Glomerular endothelial cell (primary cell): ENCODE measurements at regions not wholly inside any gene's neighbourhood (a gene's known extent, or its start where the extent isn't known, plus 50 kb on each side); places are given as distances from the start of the nearest gene placed in this dataset.

Experiments used
- DNase-seq: peaks from one replicate; pipeline ENCODE4 v3.0.0-alpha.2; 2011; ENCODE audit warnings: low read depth, low spot score; ENCODE audit errors: extremely low read depth

DNA sequence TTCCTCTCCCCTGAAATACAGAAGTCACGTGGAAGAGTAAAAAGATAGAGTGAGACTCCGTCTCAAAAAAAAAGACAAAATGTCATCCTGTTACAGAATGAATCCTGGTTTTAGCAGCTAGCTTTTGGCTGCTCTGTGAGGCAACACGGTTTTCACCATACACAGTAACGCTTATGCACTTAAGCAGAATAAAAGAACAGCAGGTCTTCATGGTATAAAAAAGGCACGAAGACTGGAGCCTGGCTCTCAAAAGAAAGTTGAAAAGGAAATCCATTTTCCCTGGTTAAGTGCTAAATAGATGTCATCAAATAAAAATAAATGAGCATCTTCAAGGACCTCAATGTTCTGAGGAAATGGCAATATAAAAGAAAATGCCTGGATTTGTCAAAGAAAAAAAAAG, 444.1 kb downstream of the IPO8 start:
- no peak for DNase-seq

DNA sequence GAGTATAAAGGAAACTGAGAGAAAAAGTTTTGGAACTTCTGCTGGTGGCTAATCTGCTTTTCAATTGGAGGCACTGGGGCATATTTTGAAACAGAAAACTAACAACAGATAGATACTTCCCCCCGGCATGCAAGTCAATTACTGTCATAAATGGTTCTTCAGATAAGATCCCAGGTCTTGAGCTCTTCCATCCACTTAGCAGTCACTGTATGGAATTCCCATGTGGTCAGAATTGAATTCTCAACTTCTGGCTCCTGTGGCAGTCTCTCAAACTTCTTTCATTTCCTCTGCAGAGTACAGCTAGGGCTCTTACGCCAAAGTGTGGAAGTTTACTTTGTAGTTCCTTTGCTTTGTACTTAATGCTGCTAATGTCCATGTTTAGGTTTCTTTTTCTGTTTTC, 452.2 kb downstream of the IPO8 start:
- no peak for DNase-seq

DNA sequence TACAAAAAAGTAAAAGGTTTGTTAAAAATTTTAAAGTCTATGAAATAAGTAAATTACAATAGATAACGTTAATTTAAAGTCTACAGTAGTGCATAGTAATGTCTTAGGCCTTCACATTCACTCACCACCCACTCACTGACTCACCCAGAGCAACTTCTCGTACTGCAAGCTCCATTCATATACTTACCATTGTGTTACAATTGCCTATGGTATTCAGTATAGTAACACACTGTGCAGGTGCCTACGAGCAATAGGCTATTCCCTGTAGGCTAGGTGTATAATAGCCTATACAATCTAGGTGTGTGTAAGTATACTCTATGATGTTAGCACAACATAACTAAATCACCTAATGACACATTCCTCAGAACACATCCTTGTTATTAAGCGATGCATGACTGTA, 435.3 kb upstream of the TMTC1 start:
- no peak for DNase-seq

DNA sequence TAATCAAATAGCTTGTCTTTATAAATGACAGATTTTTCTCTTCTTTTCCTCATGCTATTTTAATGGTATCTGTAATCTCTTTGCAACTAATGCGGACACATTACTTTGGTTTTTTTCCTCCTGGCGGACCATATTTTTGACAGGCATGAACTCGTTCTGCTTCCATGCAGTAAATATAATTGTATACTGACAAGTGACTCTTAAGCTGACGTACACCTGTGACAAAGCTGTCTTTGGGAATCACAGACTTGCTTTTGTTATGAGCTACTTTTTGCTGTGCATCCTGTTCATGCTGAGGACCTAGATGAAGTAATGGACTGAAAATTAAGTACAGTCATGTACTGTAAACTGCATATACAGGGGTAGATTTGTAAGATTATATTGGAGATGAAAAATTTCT, 434.3 kb upstream of the TMTC1 start:
- DNase-seq = no peak

DNA sequence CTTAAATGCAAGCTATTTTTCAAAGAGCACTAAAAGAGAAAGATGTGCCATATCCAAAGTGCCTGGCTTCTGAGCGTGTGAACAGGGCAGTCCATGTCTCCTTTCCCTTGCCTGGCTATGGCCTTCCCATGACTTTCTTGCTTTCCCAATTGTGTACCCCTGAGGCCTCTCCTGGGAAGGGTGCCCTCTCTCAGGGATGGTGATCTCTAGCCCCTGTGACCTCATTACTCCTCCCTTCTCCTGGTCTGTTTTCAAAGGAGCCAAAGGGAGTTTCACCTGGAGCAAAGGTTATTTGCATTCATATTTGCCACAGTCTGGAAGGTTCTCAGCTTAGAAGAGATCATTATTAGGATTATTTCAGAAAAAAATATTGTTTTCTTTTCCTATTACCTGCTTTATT, 429.4 kb upstream of the TMTC1 start:
- DNase-seq = no peak

DNA sequence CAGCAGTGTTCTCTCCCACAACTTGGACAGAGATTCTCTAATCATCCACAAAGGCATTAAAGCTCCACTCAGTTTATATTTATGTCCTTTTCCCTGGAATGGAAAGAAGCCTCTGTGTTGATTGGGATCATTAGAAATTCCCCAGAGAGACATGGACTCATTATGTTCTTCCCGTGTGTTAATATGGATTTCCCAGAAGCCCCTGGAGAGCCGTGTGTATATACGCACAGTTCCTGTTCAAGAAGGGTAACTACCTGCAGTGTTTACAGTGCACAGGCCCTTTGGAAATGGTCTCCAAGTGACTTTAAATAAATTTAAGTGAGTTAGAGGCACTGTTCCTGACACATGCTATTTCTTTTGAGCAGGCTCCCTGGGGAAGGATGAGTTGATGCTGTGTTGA, 428.0 kb upstream of the TMTC1 start:
- DNase-seq = no peak

DNA sequence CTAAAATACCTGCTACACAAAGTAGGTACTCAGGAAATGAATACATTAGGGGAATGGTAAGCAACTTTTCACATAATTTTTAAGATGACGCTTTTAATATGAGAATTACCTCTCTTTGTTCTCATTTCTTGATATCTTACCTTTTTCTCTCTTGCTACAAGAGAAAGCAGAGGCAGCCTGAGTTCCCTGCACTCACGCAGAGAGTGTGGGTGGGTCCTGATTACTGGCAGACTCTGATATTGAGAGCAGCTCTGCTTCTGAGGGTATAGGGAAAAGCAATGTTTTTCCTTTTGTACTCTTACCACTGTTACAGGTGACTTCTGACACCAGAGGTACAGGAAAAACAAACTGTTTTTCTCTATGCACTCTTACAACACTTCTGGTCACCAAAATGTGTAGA, 420.2 kb upstream of the TMTC1 start:
- DNase-seq = no peak

DNA sequence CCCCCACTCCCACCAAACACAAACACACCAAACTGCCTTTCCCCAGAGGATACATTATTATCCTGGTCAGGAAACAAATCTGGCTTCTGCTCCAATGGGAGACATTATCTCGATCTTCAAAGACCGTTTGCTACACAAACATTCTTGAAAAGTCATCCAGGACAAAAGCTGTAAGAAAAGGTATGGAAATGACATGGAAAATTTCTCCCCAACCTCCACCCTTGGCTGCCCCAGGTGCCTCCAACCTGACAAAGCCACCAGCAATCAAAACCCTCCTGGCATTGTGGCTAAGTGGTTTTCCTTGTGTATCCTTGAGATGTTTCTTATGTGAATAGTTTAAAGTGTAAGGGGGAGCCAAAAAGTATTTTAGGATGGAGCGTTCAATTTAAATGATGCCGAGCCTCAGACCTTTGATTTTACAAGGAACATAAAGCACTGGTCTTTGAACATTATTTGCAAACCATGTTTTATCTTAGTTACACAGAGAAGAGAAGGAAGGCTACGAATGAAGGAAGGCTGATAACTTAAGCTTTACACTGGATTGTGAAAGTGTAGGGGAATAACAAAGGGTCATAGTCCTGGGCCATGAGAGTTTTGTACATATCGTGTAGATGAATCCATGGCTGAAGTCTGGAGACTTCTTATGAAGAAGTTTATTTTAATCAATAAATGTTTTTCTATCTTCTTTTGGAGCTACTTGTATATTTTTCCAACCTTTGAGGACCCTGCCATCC, 418.9 kb upstream of the TMTC1 start:
- DNase-seq = no peak

DNA sequence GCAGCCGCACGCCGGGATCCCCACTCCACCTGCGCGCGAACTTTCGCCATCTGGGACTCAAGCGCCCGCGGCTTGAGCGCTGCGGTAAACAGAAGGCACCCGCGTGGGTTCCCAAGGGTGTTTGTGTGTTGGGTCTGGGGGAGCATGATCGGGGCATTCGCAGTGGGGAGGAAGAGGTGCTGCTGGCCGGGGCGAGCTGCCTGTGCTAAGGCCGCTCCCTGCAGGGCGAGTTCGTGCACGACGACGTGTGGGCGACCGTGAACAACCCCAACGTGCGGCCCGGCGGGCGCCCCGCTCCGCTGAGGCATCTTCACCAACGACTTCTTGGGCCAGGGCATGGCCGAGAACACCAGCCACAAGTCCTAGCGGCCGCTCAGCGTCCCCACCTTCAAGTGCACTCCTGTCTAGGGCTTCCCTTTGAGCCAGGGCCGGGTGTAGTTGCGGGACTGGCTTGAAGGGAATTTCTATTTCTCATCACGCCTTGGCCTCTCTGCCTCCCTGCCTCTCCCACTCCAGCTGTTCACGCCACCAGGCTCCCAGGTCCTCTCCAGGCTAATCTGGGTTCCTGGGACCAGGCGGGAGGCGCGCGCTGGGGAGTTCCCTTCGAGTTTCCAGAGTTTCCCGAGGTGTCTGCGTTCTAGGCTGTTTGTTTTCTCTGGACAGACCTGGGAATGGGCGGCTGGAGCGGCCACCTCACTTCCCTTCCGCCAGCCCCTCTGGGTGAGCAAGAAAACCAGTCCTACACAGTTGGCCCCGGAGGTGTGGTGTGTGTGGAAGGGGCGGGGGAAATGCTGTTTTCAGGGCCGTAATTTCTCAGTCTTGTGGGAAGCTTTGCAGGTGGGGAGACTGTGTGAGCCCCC, 417.8 kb upstream of the TMTC1 start:
- DNase-seq = no peak

DNA sequence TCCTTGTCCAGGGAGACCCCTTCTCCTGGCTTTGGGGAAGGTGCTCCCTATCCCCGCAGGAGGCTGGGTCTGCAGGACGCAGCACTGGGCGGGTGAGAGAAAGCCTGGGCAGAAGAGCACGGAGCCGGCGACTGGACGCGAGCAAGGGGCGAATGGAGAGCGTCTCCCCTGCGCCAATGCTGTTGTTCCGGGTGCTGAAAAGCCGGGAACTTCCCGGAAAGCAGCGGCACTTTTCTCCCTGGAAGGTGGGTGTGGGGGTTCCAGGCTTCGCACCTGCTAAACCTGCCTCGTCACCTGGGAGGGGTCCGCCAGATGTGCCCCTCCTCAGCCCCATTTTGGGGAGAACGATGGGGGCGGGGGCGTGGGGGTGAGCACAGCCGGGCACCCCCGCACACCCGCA, 417.1 kb upstream of the TMTC1 start:
- no peak for DNase-seq

DNA sequence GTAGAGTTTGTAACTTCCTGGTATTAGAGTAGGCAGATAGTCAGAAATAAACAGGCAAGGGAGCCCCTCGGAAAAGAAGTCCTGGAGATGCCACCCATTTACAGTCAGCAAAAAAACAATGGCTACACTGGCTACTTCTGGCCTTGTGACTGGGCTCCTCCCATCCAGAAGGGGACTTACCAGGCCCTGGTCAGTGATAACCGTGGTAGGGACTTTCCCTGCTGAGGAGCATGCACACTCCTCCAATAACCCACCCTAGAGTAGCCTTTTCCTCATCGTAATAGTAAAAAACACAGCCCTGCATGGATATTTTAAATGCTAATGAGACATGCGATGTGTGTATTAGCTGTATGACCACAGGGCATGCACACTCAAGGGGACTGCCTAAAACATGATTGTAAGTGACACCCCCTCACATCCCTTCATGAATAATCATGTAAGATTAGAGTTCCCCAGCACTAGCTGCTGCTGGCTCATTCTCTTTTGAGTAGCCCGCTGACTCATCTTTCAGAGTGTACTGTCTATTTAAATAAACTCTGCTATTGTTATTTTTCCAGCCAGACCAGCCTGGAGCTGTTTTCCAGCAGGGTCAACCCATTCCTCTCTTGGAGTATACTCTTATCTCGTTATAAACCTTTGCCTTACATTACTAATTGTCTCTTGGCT, 413.8 kb upstream of the TMTC1 start:
- no peak for DNase-seq

DNA sequence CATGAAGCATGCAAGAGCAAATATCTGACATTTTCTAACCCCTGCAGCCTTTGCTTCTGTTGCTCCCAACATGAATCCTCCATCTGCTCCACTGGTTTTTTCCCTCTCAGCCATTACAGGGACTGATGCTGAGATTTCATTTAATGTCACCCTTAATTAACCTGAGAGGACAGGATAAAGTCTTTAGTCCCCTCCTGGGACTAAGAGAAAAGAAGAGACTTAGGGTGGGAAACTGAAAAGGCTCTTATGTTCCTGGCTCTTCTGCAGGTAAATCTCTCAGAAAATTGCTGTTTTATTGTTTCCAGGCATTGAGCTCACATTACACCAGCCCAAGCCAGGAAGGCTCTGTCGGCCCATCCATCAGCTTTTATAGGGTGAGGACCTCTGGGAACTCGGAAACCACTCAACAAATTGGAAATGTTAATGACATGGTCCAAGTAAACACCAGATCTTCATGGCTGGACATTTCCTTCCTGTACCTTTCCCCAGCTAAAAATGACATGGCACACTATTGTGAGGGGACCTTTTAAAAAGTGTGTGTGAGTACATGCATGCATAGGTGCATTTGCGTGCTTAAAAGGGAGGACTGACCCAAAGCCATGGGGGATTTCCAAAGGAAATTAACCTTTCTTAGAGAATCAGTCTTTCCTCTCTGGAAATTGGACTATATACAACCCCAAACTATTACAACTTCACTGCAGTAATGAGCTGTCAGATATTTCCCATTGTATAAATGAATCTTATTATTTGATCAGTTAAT, 408.1 kb upstream of the TMTC1 start:
- no peak for DNase-seq

DNA sequence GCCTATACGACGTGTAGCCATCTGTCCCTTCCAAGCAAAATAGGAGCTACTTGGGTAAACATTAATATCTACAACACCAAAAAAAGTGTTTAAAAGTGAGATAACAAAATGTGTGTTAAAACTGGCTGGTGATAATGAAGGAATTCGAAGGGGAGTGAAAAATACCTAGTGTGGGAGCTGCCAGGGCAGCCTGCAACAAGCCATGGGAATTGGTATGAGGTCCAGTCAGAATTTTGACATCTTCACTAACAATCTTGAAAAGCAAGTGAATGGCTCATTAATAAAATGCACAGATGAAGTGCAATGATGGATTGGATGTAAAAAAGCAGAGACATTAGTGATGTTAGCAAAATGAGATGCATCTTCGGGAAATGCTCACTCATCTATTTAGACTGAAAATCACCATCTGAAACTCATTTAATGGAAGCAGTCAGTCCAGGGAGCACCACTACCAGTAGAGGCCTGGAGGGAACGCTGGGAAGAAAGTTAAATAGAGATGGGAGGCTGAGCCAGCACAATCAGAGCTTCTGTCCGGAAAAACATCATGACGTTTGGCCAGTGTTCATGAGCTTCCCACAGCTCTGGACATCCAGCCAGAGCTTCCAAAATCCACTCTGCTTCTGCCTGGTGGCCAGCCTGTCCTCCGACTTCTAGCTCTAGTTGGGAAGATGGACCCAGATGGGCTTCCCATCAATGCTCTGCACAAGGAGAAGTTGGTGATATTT, 405.0 kb upstream of the TMTC1 start:
- DNase-seq = no peak

DNA sequence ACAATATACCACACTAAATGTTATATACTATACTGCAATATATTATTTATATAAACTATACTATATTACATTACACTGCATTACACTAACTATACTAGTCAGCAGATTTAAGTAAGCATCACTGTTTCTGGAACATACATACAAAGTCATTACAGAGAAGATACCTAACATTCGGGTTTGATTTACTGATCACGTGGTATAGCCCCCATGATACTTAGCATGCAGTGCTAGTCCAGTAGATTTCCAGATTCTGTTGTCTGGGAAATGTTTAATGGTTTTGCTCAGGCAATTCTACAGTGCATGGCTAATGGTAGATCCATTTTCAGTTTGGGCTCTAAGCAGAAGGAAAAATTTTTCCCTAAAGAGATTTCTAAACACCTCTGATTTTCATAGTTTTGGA, 403.7 kb upstream of the TMTC1 start:
- no peak for DNase-seq

DNA sequence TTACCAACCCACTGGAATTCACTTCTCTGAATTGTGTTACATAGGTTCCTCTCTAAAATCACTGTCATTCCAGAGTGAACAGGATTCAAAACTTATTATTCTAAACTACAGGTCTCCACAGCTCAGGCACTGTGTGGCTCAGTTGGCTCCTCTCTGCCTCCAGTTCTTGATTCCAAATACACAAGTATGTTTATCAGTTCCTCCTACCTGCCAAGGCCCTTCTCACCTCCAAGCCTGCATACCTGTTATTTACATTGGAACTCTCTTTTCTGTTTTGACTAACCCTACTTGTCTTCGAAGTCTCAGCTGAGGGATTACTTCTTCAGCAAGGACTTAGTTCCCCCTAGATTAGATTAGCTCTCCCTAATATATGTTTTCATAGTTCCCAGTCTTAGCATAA, 397.6 kb upstream of the TMTC1 start:
- no peak for DNase-seq

DNA sequence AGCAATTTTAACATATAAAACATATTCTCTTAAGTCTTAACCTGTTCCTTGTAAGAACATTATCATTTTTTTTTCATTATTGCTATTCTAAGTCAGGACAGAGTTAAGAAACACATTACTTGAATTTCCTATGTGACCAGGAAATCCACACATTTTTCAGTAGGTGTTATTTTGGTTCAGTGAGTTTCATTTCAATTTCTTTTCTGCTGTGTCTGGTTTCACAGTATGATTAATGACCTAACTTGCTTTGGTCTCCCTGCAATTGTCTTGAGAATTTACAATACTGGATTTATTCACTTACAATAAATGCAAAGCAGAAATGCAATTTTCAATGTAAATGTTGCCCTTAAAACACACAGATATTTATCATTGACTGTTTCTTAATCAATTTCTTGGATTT, 396.9 kb upstream of the TMTC1 start:
- DNase-seq = no peak

DNA sequence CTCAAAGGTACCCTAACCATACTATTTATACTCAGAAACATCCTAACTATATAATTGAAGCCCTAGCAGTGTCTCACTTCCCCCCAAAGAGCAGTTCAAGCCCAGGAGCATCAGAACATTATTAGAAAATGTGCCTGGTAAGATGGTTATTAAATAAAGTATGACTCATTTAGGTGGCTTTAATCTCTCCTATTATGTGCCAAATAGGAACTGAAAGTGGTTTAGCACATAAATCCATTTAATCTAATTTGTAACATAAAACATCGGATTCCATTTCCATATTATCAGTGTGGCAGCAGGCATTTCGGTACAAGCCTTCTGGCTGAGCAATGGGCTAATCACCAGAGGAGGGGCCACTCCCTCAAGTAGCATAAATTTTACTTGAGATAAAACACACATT, 395.2 kb upstream of the TMTC1 start:
- DNase-seq = no peak

DNA sequence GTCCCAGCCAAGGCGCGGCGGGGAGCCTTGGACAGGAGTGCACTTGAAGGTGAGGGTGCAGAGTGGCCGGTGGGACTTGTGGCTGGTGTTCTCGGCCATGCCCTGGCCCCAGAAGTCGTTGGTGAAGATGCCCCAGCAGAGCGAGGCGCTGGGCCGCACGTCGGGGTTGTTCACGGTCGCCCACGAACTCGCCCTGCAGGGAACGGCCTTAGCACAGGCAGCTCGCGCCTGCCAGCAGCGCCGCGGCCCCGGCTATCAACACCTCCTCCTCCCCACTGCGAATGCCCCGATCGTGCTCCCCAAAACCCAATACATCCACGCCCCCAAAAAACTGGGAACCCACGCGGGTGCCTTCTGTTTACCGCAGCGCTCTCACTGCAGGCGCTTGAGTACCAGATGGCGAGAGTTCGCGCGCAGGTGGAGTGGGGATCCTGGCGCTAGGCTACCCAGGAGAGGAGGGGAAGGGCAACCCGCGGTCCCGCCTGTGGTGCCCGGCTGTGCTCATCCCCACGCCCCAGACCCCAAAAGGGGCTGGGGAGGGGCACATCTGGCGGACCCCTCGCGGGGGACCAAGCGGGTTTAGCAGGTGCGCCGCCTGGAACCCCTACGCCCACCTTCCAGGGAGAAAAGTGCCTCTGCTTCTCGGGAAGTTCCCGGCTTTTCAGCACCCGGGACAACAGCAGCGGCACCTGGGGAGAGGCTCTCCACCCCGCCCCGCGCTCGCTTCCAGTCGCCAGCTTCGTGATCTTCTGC, 386.3 kb upstream of the TMTC1 start:
- DNase-seq = no peak

DNA sequence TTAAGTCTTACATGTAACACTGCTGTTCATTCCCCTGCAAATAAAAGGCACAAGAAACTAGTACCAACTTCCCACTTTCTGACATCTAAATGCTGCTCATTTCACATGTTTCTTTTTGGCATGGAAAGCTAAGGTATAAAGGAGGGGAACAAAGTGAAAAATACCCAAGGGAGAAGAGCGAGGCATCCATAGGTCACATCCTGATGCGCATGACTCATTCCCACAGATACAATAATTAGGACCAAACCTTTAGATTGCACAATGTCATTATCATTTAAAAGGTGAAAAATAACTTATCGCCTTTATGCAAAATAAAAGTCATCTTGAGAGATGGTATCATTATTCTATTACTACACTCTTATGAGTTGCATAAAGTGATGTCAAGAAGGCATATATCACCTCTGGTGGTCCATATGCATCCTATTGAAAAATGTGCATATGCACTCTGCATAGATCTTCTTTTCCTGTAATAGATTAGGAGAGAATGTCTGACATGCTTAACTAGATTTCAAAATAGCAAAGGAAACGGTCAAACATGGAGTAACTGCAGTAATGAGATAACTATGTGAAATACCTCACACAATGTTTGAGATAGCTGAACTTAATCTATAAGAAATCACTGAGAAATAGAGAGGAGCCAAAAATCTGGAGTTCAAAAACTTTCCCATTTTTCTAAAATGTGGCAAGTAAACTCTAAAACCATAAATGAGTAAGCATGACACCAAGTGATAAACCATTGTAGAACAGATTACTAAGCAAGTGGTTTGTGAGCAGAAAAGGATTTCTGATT, 382.5 kb upstream of the TMTC1 start:
- no peak for DNase-seq
